HFFc6 (cell line): ENCODE measurements at regions not wholly inside any gene's neighbourhood (a gene's known extent, or its start where the extent isn't known, plus 50 kb on each side); places are given as distances from the start of the nearest gene placed in this dataset.

Experiments used
- DNase-seq: peaks from one replicate; pipeline ENCODE4 v3.0.0-alpha.2; 2018
- H3K27ac Mint-ChIP-seq: 2 replicates; pipeline ENCODE4 v1.8.0; 2020; ENCODE audit warnings: mild to moderate bottlenecking, mixed read lengths
- H3K27me3 Mint-ChIP-seq: 2 replicates; pipeline ENCODE4 v1.8.0; 2021; ENCODE audit warnings: mild to moderate bottlenecking, moderate library complexity, mixed read lengths; ENCODE audit not compliant: insufficient read depth
- H3K36me3 Mint-ChIP-seq: 2 replicates; pipeline ENCODE4 v1.8.0; 2021; ENCODE audit warnings: low read depth, mixed read lengths
- H3K4me1 Mint-ChIP-seq: 2 replicates; pipeline ENCODE4 v1.8.0; 2020; ENCODE audit warnings: low read depth, mixed read lengths
- H3K4me3 Mint-ChIP-seq: 2 replicates; pipeline ENCODE4 v1.8.0; 2020; ENCODE audit warnings: mild to moderate bottlenecking, moderate library complexity, mixed read lengths
- H3K9me3 Mint-ChIP-seq: 2 replicates; pipeline ENCODE4 v1.8.0; 2020; ENCODE audit warnings: mild to moderate bottlenecking, mixed read lengths
- TF ChIP-seq, protein P1 (sequence below): fragments of 200-600 bp; sonication (generic); IDR thresholded peaks from 2 replicates; pipeline ENCODE4 v1.5.0; 2021; ENCODE audit warnings: antibody characterized with exemption, mild to moderate bottlenecking

DNA sequence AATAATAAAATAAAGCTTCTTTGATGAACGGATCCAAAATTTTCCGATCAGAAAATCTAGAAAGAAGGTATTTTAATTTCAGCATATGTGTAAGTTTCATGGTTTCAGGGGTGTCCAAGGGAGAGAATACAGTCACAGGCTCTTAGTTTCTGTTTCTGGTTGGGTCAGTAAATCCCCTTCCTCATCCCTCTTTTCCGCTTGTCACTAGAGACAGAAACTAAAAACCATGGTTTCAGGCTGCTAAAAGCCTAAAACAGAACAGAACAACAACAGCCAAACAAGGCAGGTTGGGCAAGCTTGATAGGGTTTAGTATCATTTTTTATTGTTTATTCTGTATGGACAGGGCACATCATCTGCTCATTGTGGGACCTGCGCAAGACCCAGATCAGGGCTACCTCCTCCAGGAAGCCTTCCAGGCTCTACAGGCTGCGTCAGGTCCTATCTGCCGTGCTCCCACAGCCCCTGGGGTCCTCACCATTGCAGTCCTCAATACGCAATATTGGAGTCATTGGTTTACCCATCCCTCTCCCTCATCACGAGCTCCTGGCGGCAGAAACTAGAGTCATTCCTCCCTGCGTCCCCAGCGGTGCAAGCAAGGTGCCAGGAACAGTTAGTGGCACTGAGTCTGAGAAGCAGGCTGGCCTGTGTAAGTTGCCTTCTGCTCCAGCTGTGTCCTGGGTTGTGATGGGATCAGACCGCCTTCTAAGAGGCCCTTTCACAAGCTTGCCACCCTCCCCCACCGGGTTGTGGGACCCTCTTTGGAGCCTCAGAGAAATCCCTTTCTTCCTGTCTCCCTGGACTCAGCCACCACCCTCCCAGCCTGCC is 70.2 kb upstream of the CUX1 start:
- Mint-ChIP-seq H3K9me3 (no peaks in the 10 kb centered on the region), H3K27ac (no peak overlapping the region), H3K4me1 (no peaks in the 10 kb centered on the region), H3K4me3 (no peak overlapping the region), H3K27me3 (peaks cover 11% of the 10 kb centered on the region), H3K36me3 (no peaks in the 10 kb centered on the region)
- no peak for DNase-seq
- TF ChIP-seq, protein P1, sequence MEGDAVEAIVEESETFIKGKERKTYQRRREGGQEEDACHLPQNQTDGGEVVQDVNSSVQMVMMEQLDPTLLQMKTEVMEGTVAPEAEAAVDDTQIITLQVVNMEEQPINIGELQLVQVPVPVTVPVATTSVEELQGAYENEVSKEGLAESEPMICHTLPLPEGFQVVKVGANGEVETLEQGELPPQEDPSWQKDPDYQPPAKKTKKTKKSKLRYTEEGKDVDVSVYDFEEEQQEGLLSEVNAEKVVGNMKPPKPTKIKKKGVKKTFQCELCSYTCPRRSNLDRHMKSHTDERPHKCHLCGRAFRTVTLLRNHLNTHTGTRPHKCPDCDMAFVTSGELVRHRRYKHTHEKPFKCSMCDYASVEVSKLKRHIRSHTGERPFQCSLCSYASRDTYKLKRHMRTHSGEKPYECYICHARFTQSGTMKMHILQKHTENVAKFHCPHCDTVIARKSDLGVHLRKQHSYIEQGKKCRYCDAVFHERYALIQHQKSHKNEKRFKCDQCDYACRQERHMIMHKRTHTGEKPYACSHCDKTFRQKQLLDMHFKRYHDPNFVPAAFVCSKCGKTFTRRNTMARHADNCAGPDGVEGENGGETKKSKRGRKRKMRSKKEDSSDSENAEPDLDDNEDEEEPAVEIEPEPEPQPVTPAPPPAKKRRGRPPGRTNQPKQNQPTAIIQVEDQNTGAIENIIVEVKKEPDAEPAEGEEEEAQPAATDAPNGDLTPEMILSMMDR = no peak

DNA sequence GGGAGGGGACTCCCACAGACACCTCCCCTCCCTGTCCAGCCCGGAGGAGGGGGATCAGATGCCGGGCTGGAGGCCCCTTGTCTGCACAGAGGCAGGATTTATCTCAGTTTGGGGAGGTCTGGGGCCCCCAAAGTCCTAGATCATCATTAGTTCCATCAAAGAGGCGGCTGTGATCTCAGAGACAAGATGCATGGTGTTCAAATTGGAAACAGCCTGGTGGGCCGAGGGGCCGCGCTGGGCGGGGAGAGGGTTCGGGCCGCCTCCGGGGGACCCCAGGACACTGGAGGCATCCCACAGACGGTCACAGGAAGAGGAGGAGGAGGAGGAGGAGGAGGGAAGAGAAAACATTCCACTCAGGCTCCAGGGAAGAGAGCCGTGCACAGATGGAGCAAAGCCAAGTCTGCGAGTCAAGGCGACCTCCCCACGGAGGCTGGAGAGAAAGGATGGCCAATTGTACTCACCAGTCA is 69.5 kb upstream of the CUX1 start:
- no peak overlapping the region for H3K27ac Mint-ChIP-seq
- H3K4me1 Mint-ChIP-seq = no peaks in the 10 kb centered on the region
- no peak overlapping the region for H3K4me3 Mint-ChIP-seq
- H3K36me3 Mint-ChIP-seq = no peaks in the 10 kb centered on the region
- TF ChIP-seq, protein P1 = no peak
- H3K27me3 Mint-ChIP-seq = peaks cover 11% of the 10 kb centered on the region
- no peaks in the 10 kb centered on the region for H3K9me3 Mint-ChIP-seq
- DNase-seq = no peak

DNA sequence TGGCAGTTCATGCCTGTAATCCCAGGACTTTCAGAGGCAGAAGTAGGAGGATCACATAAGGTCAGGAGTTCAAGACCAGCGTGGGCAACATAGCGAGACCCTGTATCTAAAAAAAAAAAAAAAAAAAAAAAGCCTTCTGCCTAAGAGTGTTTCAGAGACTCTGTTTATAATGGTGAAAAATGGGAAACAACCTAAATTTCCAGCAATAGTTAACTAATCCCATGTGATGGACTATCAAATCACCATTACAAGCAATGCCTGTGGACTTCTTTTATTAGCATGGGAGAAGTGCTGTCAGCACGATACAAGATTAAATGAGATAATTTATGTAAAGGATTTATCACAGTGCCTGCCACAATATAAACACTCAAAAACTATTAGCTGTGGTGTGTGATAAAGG is 67.5 kb upstream of the CUX1 start:
- no peak for DNase-seq
- H3K36me3 Mint-ChIP-seq = no peaks in the 10 kb centered on the region
- H3K9me3 Mint-ChIP-seq = no peaks in the 10 kb centered on the region
- H3K27ac Mint-ChIP-seq = no peak overlapping the region
- H3K4me3 Mint-ChIP-seq = no peak overlapping the region
- H3K4me1 Mint-ChIP-seq = peaks cover 9% of the 10 kb centered on the region
- peaks cover 20% of the 10 kb centered on the region for H3K27me3 Mint-ChIP-seq
- TF ChIP-seq, protein P1 = no peak

DNA sequence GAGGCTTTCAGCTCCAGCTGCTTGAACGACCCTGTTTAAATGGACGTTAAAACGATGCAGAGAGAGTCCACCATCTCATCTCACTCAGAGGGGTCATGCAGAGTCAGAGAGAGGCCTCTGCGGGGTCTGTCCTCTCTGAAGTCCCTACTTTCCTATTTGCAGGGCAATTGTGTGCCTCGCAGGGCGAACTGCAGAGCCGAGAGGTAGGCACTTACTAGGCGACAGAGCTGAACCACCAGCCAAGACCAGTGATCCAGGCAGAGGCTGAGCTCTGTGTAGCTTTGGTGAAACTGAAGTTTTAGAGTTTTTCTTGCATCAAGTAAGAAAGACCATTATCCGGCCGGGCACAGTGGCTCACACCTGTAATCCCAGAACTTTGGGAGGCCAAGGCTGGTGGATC is 64.1 kb upstream of the CUX1 start:
- no peak overlapping the region for H3K27ac Mint-ChIP-seq
- H3K4me3 Mint-ChIP-seq = no peak overlapping the region
- no peaks in the 10 kb centered on the region for H3K9me3 Mint-ChIP-seq
- no peaks in the 10 kb centered on the region for H3K36me3 Mint-ChIP-seq
- DNase-seq = no peak
- TF ChIP-seq, protein P1 = no peak
- H3K4me1 Mint-ChIP-seq = peaks cover 11% of the 10 kb centered on the region
- H3K27me3 Mint-ChIP-seq = peaks cover 31% of the 10 kb centered on the region

DNA sequence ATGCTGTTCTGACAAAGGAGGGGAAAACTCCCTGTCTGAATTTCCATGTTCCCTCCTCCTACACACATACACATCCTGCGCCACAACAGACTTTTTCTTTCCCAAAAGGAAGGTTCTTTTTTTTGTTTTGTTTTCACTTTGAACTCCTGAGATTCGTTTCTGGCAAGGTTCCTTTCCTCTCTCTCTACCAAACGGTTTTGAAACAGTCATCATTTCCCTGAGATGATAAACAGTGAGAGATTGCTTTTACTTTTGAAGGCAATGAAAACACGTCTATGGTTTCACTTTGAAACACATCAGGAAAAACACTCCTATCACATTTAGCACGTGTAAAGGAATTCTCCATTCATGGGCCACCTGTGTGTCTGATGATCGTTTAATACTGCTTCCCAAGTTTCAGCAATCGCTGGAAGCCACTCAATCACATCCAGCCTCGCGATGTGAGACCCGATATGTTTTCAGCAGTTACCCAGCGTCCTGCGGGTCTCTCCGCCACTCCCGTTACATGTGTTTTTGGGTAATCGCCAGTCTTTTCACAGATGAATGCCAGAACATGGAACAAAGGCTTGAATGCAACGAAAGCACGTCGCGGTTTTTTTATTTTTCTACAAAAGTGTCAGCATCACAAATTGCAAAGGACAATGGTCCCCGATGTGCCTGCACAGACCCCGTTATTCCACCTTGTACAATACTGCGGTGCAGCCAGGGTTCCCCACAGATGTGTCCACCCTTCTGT is 62.8 kb upstream of the CUX1 start:
- H3K4me3 Mint-ChIP-seq = peak overlapping the region; percentile 89

More for the DNA sequence above, 62.8 kb upstream of the CUX1 start:
- H3K27me3 Mint-ChIP-seq = peaks cover 29% of the 10 kb centered on the region
- H3K36me3 Mint-ChIP-seq = no peaks in the 10 kb centered on the region
- peak overlapping the region; percentile 7 for H3K27ac Mint-ChIP-seq
- no peaks in the 10 kb centered on the region for H3K9me3 Mint-ChIP-seq
- peak; percentile 27 for DNase-seq
- TF ChIP-seq, protein P1 = no peak
- peaks cover 11% of the 10 kb centered on the region for H3K4me1 Mint-ChIP-seq
